ENCODE measurements at regions not wholly inside any gene's neighbourhood (a gene's known extent, or its start where the extent isn't known, plus 50 kb on each side); places are given as distances from the start of the nearest gene placed in this dataset.

GRCh38 chr2:38220164-38220563 lies 144.2 kb upstream of the CYP1B1 start:
- Histone ChIP-seq H4K91ac (ENCODE audit: insufficient read length, low read depth, low read length) (no peak overlapping the region), H3T11ph (ENCODE audit: low read length) (no peak overlapping the region), H3K23ac (ENCODE audit: insufficient read length, low read depth, low read length) (no peak overlapping the region), H3K4ac (ENCODE audit: low read depth, low read length) (no peak overlapping the region), H4K20me1 (ENCODE audit: control insufficient read depth, insufficient read depth, insufficient read length) (no peaks in the 10 kb centered on the region), H3K4me2 (ENCODE audit: insufficient read depth, insufficient read length, low read length) (no peak overlapping the region), H2AK5ac (ENCODE audit: insufficient read length, low read length) (no peak overlapping the region), H3K9me3 (ENCODE audit: control insufficient read depth, low read depth, low read length) (no peaks in the 10 kb centered on the region), H3K18ac (ENCODE audit: insufficient read length, low read depth, low read length) (no peak overlapping the region), H2BK120ac (ENCODE audit: low read depth, low read length, poor library complexity, severe bottlenecking) (no peak overlapping the region), H2BK15ac (ENCODE audit: low read depth, low read length) (no peak overlapping the region), H2BK20ac (ENCODE audit: low read depth, low read length, poor library complexity, severe bottlenecking) (no peak overlapping the region), H3K56ac (ENCODE audit: insufficient read length, low read depth, low read length) (no peak overlapping the region), H3K14ac (ENCODE audit: insufficient read depth, low read length) (no peak overlapping the region), H3K23me2 (ENCODE audit: insufficient read length, low read depth, low read length, poor library complexity, severe bottlenecking) (no peaks in the 10 kb centered on the region), H2BK12ac (ENCODE audit: insufficient read length, low read depth, low read length) (no peak overlapping the region), H3K4me1 (ENCODE audit: insufficient read depth, low read length) (no peaks in the 10 kb centered on the region; the same call in 1 of the 2 replicates), H4K5ac (ENCODE audit: insufficient read length, low read depth, low read length) (no peak overlapping the region), H4K8ac (replicated peaks; ENCODE audit: insufficient read length, low read depth, low read length) (no peak overlapping the region), H3K27me3 (ENCODE audit: insufficient read depth, low read length) (no peaks in the 10 kb centered on the region), H3K27ac (ENCODE audit: insufficient read length, low read depth, low read length) (no peak overlapping the region), H3K79me1 (ENCODE audit: insufficient read depth, low read depth, low read length, poor library complexity, severe bottlenecking) (no peaks in the 10 kb centered on the region), H3K9ac (ENCODE audit: extremely low read depth, insufficient read length, low read length) (no peak overlapping the region), H2BK5ac (ENCODE audit: insufficient read length, low read length) (no peak overlapping the region), H3K79me2 (ENCODE audit: insufficient read depth, low read length) (no peaks in the 10 kb centered on the region), H2AFZ (ENCODE audit: low read length) (no peak overlapping the region)
- Mint-ChIP-seq H3K4me3 (no peak overlapping the region), H3K4me1 (peaks cover 15% of the 10 kb centered on the region in 2 experiments), H3K36me3 (ENCODE audit: insufficient read depth in 1 of 3, low read depth in 3 of 3) (peaks cover 0 to 2% (median 0%) of the 10 kb centered on the region in 3 experiments; a peak in 2 of 7 replicates), H3K9me3 (peaks cover 0 to 5% of the 10 kb centered on the region in 2 experiments; a peak in 2 of 5 replicates), H3K27ac (no peak overlapping the region), H3K27me3 (ENCODE audit: low read depth) (peaks cover 23% of the 10 kb centered on the region)
- DNase-seq, result no peak
- TF ChIP-seq, protein P1, sequence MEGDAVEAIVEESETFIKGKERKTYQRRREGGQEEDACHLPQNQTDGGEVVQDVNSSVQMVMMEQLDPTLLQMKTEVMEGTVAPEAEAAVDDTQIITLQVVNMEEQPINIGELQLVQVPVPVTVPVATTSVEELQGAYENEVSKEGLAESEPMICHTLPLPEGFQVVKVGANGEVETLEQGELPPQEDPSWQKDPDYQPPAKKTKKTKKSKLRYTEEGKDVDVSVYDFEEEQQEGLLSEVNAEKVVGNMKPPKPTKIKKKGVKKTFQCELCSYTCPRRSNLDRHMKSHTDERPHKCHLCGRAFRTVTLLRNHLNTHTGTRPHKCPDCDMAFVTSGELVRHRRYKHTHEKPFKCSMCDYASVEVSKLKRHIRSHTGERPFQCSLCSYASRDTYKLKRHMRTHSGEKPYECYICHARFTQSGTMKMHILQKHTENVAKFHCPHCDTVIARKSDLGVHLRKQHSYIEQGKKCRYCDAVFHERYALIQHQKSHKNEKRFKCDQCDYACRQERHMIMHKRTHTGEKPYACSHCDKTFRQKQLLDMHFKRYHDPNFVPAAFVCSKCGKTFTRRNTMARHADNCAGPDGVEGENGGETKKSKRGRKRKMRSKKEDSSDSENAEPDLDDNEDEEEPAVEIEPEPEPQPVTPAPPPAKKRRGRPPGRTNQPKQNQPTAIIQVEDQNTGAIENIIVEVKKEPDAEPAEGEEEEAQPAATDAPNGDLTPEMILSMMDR (conservative IDR thresholded peaks at IDR 0.05), result no peak
- whole genome bisulfite sequencing (ENCODE audit: extremely low coverage, insufficient read length, low lambda C conversion rate), result no CpG with 5 or more reads among the region's 3 CpGs
